Skeletal muscle satellite cell (primary cell): ENCODE measurements at regions not wholly inside any gene's neighbourhood (a gene's known extent, or its start where the extent isn't known, plus 50 kb on each side); places are given as distances from the start of the nearest gene placed in this dataset. TPM values are rescaled to one million over a fixed set of nuclear protein-coding genes. Genes with fewer than 3 reads are reported as not detected.

Experiments used
- small RNA-seq: library from RNA; depleted of rRNA; stranded (forward); fragments of <200 nt; gene quantifications from one replicate; pipeline ENCODE3, GENCODE V24; 2012

Small RNA genes in the stretch of these regions (small RNA-seq; reads per million reads assigned to genes)
- gene RN7SKP129 (not detected), gene RNU6-956P (not detected)
